ENCODE measurements at regions not wholly inside any gene's neighbourhood (a gene's known extent, or its start where the extent isn't known, plus 50 kb on each side); places are given as distances from the start of the nearest gene placed in this dataset.

- TF ChIP-seq ZNF274 (IDR thresholded peaks at IDR 0.05; ENCODE audit: low read depth, low read length) (no peak), YY1 (IDR thresholded peaks at IDR 0.05; ENCODE audit: insufficient read depth, insufficient read length) (no peak)
These were observed 880.2 kb upstream of the CELF4 start for GRCh38 chr18:38445804-38446145.

All from NT2/D1 (cell line).